WTC11 (cell line): ENCODE measurements at regions not wholly inside any gene's neighbourhood (a gene's known extent, or its start where the extent isn't known, plus 50 kb on each side); places are given as distances from the start of the nearest gene placed in this dataset.

Source experiments
- GRHL2 ChIP-seq: fragments of 250-450 bp; sonication (Bioruptor Pico); IDR thresholded peaks from 2 replicates; pipeline ENCODE4 v1.8.0; 2022; ENCODE audit warnings: mild to moderate bottlenecking, moderate library complexity; ENCODE audit not compliant: insufficient replicate concordance, severe bottlenecking
- TCF7 ChIP-seq: sonication (generic); formaldehyde crosslinking; IDR thresholded peaks from 2 replicates; pipeline ENCODE4 v1.8.0; 2022; ENCODE audit warnings: mild to moderate bottlenecking, low read depth, missing genetic modification reagents, moderate library complexity
- TF ChIP-seq, protein P1 (sequence below): sonication (generic); formaldehyde crosslinking; IDR thresholded peaks from 2 replicates; pipeline ENCODE4 v1.8.0; 2023; ENCODE audit warnings: missing genetic modification reagents
- TF ChIP-seq, protein P2 (sequence below): sonication (generic); formaldehyde crosslinking; IDR thresholded peaks from 2 replicates; pipeline ENCODE4 v1.8.0; 2022; ENCODE audit warnings: mild to moderate bottlenecking, missing genetic modification reagents
- TF ChIP-seq, protein P3 (sequence below): fragments of 200-600 bp; IDR thresholded peaks from 2 replicates; pipeline ENCODE4 v1.8.0; 2022; ENCODE audit warnings: antibody characterized with exemption

DNA sequence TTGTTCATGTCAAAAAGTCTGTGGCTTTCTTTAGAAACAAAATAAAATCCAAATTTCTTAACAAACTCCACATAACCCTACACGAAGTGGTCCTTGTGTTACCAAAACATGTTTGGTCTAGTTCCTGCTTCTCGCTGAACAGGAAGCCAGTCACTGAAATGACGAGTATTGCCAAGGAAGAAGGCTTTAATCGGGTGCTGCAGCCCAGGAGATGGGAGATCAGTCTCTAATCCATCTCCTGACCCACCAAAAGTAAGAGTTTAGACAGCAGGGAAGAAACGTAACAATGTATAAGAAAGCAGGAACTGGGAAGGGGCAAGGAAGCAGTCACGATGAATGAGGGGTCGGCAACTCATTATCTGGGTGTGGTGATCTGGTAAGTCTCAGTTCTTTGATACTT lies 144.6 kb upstream of the MAP9 start:
- TF ChIP-seq, protein P1, sequence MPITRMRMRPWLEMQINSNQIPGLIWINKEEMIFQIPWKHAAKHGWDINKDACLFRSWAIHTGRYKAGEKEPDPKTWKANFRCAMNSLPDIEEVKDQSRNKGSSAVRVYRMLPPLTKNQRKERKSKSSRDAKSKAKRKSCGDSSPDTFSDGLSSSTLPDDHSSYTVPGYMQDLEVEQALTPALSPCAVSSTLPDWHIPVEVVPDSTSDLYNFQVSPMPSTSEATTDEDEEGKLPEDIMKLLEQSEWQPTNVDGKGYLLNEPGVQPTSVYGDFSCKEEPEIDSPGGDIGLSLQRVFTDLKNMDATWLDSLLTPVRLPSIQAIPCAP: no peak
- TF ChIP-seq TCF7 (CRISPR knock-in tag) (no peak), GRHL2 (CRISPR knock-in tag) (no peak)
- TF ChIP-seq, protein P2, sequence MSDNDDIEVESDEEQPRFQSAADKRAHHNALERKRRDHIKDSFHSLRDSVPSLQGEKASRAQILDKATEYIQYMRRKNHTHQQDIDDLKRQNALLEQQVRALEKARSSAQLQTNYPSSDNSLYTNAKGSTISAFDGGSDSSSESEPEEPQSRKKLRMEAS (CRISPR knock-in tag): no peak
- TF ChIP-seq, protein P3, sequence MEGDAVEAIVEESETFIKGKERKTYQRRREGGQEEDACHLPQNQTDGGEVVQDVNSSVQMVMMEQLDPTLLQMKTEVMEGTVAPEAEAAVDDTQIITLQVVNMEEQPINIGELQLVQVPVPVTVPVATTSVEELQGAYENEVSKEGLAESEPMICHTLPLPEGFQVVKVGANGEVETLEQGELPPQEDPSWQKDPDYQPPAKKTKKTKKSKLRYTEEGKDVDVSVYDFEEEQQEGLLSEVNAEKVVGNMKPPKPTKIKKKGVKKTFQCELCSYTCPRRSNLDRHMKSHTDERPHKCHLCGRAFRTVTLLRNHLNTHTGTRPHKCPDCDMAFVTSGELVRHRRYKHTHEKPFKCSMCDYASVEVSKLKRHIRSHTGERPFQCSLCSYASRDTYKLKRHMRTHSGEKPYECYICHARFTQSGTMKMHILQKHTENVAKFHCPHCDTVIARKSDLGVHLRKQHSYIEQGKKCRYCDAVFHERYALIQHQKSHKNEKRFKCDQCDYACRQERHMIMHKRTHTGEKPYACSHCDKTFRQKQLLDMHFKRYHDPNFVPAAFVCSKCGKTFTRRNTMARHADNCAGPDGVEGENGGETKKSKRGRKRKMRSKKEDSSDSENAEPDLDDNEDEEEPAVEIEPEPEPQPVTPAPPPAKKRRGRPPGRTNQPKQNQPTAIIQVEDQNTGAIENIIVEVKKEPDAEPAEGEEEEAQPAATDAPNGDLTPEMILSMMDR: no peak
